ENCODE measurements at regions not wholly inside any gene's neighbourhood (a gene's known extent, or its start where the extent isn't known, plus 50 kb on each side); places are given as distances from the start of the nearest gene placed in this dataset.

GRCh38 chr9:111233963-111234362 lies 96.1 kb downstream of the OR2K2 start:
- TF ChIP-seq EZH2phosphoT487 (IDR thresholded peaks at IDR 0.05; ENCODE audit: borderline replicate concordance, low read length) (no peak), CTCF (IDR thresholded peaks at IDR 0.05; ENCODE audit: low read depth, low read length, poor library complexity, severe bottlenecking) (no peak)
- H3K79me2 ChIP-seq (ENCODE audit: control insufficient read depth, low read length), result no peaks in the 10 kb centered on the region
- H3K4me2 ChIP-seq (ENCODE audit: low read length), result no peak overlapping the region
- no peak overlapping the region for H3K27ac ChIP-seq (ENCODE audit: low read depth, low read length)
- H3K4me3 ChIP-seq (ENCODE audit: low read length), result no peak overlapping the region
- no peaks in the 10 kb centered on the region for H3K36me3 ChIP-seq (ENCODE audit: control insufficient read depth, low read length)
- H4K20me1 ChIP-seq (ENCODE audit: control insufficient read depth, insufficient read depth, low read depth, low read length), result no peaks in the 10 kb centered on the region
- H3K27me3 ChIP-seq (ENCODE audit: control insufficient read depth, low read length), result no peaks in the 10 kb centered on the region
- no peaks in the 10 kb centered on the region for H3K9me3 ChIP-seq (ENCODE audit: control insufficient read depth, insufficient read depth, low read length)
- H3F3A ChIP-seq (ENCODE audit: control insufficient read depth, insufficient read depth), result no peaks in the 10 kb centered on the region
- H3K9me2 ChIP-seq (replicated peaks; ENCODE audit: control insufficient read depth, low read length), result no peaks in the 10 kb centered on the region
- no peaks in the 10 kb centered on the region for H3K4me1 ChIP-seq (ENCODE audit: control insufficient read depth, low read length)

- Histone ChIP-seq H3K27ac (ENCODE audit: low read depth, low read length) (no peak overlapping the region), H3K4me1 (ENCODE audit: control insufficient read depth, low read length) (no peaks in the 10 kb centered on the region), H4K20me1 (ENCODE audit: control insufficient read depth, insufficient read depth, low read depth, low read length) (no peaks in the 10 kb centered on the region), H3K79me2 (ENCODE audit: control insufficient read depth, low read length) (no peaks in the 10 kb centered on the region), H3K9me2 (replicated peaks; ENCODE audit: control insufficient read depth, low read length) (no peaks in the 10 kb centered on the region), H3K36me3 (ENCODE audit: control insufficient read depth, low read length) (no peaks in the 10 kb centered on the region), H3K27me3 (ENCODE audit: control insufficient read depth, low read length) (no peaks in the 10 kb centered on the region), H3K9me3 (ENCODE audit: control insufficient read depth, insufficient read depth, low read length) (no peaks in the 10 kb centered on the region), H3F3A (ENCODE audit: control insufficient read depth, insufficient read depth) (no peaks in the 10 kb centered on the region), H3K4me3 (ENCODE audit: low read length) (no peak overlapping the region), H3K4me2 (ENCODE audit: low read length) (no peak overlapping the region)
- TF ChIP-seq EZH2phosphoT487 (IDR thresholded peaks at IDR 0.05; ENCODE audit: borderline replicate concordance, low read length), result no peak
- no peak for TF ChIP-seq CTCF (IDR thresholded peaks at IDR 0.05; ENCODE audit: low read depth, low read length, poor library complexity, severe bottlenecking)
Observed at GRCh38 chr9:111232997-111233790, 96.8 kb downstream of the OR2K2 start.

GRCh38 chr9:111231801-111232580 lies 98.0 kb downstream of the OR2K2 start:
- Histone ChIP-seq H3K79me2 (ENCODE audit: control insufficient read depth, low read length) (no peaks in the 10 kb centered on the region), H3F3A (ENCODE audit: control insufficient read depth, insufficient read depth) (no peaks in the 10 kb centered on the region), H4K20me1 (ENCODE audit: control insufficient read depth, insufficient read depth, low read depth, low read length) (no peaks in the 10 kb centered on the region), H3K4me3 (ENCODE audit: low read length) (no peak overlapping the region), H3K27ac (ENCODE audit: low read depth, low read length) (no peak overlapping the region), H3K27me3 (ENCODE audit: control insufficient read depth, low read length) (no peaks in the 10 kb centered on the region), H3K9me2 (replicated peaks; ENCODE audit: control insufficient read depth, low read length) (no peaks in the 10 kb centered on the region), H3K4me2 (ENCODE audit: low read length) (no peak overlapping the region), H3K4me1 (ENCODE audit: control insufficient read depth, low read length) (no peaks in the 10 kb centered on the region), H3K9me3 (ENCODE audit: control insufficient read depth, insufficient read depth, low read length) (no peaks in the 10 kb centered on the region), H3K36me3 (ENCODE audit: control insufficient read depth, low read length) (no peaks in the 10 kb centered on the region)
- TF ChIP-seq CTCF (IDR thresholded peaks at IDR 0.05; ENCODE audit: low read depth, low read length, poor library complexity, severe bottlenecking) (no peak), EZH2phosphoT487 (IDR thresholded peaks at IDR 0.05; ENCODE audit: borderline replicate concordance, low read length) (no peak)
